Mesendoderm (in vitro differentiated cells): ENCODE measurements at regions not wholly inside any gene's neighbourhood (a gene's known extent, or its start where the extent isn't known, plus 50 kb on each side); places are given as distances from the start of the nearest gene placed in this dataset.

Experiments
- DNase-seq: peaks from one replicate; pipeline ENCODE4 v3.0.0; 2013
- H2AK5ac ChIP-seq: 2 replicates; pipeline ENCODE4 v1.6.1; 2013; ENCODE audit warnings: low read length, inconsistent platforms
- H2BK120ac ChIP-seq: 2 replicates; pipeline ENCODE4 v1.6.1; 2013; ENCODE audit warnings: low read depth, mild to moderate bottlenecking, low read length, moderate library complexity, mixed read lengths
- H2BK15ac ChIP-seq: replicated peaks from 2 replicates; pipeline ENCODE4 v1.6.1; 2013; ENCODE audit warnings: low read depth, mild to moderate bottlenecking, moderate library complexity
- H2BK5ac ChIP-seq: 2 replicates; pipeline ENCODE4 v1.6.1; 2013; ENCODE audit warnings: low read length, inconsistent platforms
- H3K18ac ChIP-seq: 2 replicates; pipeline ENCODE4 v1.6.1; 2013; ENCODE audit warnings: mild to moderate bottlenecking, low read length, mixed read lengths
- H3K23ac ChIP-seq: one replicate; pipeline ENCODE4 v1.6.1; 2013; ENCODE audit warnings: low read length
- H3K27ac ChIP-seq: 2 replicates; pipeline ENCODE4 v1.5.1; 2013; ENCODE audit warnings: low read depth, mild to moderate bottlenecking, inconsistent platforms, low read length, moderate library complexity
- H3K27me3 ChIP-seq: 2 replicates; pipeline ENCODE4 v1.6.1; 2013; ENCODE audit warnings: low read length, control low read depth, mild to moderate bottlenecking, inconsistent platforms; ENCODE audit not compliant: insufficient read depth, poor library complexity
- H3K36me3 ChIP-seq: 2 replicates; pipeline ENCODE4 v1.6.1; 2013; ENCODE audit warnings: low read length, inconsistent platforms; ENCODE audit not compliant: control insufficient read depth, insufficient read depth
- H3K4ac ChIP-seq: one replicate; pipeline ENCODE4 v1.6.1; 2013; ENCODE audit warnings: low read depth, mild to moderate bottlenecking, low read length, moderate library complexity
- H3K4me1 ChIP-seq: 2 replicates; pipeline ENCODE4 v1.6.1; 2013; ENCODE audit warnings: low read depth, low read length, inconsistent platforms; ENCODE audit not compliant: control insufficient read depth
- H3K4me2 ChIP-seq: 2 replicates; pipeline ENCODE4 v1.6.1; 2013; ENCODE audit warnings: low read length
- H3K4me3 ChIP-seq: 2 replicates; pipeline ENCODE4 v1.5.1; 2013; ENCODE audit warnings: mild to moderate bottlenecking, low read length
- H3K56ac ChIP-seq: one replicate; pipeline ENCODE4 v1.6.1; 2013; ENCODE audit warnings: low read length
- H3K79me1 ChIP-seq: 2 replicates; pipeline ENCODE4 v1.6.1; 2013; ENCODE audit warnings: low read length, inconsistent platforms
- H3K79me2 ChIP-seq: 2 replicates; pipeline ENCODE4 v1.6.1; 2013; ENCODE audit warnings: mild to moderate bottlenecking, low read length; ENCODE audit not compliant: control insufficient read depth, insufficient read depth
- H3K9ac ChIP-seq: 2 replicates; pipeline ENCODE4 v1.6.1; 2013; ENCODE audit warnings: low read length, inconsistent platforms
- H4K5ac ChIP-seq: one replicate; pipeline ENCODE4 v1.6.1; 2013; ENCODE audit warnings: low read length
- H4K8ac ChIP-seq: one replicate; pipeline ENCODE4 v1.6.1; 2013; ENCODE audit warnings: low read depth, mild to moderate bottlenecking, control low read depth, low read length, moderate library complexity
- WGBS: extraction: QIAGEN DNeasy Blood & Tissue Kit; methylation state at CpG from one replicate; pipeline ENCODE4 v1.1.7; 2013; ENCODE audit warnings: low lambda C conversion rate, missing lambda C conversion rate; ENCODE audit not compliant: insufficient coverage; ENCODE audit errors: extremely low coverage; 5-methylcytosine and 5-hydroxymethylcytosine counted together

GRCh38 chr3:59411186-59411585 lies 361.4 kb upstream of the CFAP20DC start:
- no CpG with 5 or more reads among the region's 2 CpGs for WGBS

GRCh38 chr3:59408047-59408624 lies 358.3 kb upstream of the CFAP20DC start:
- no peak overlapping the region for H3K56ac ChIP-seq
- no peak overlapping the region for H3K27ac ChIP-seq
- no CpG with 5 or more reads among the region's 2 CpGs for WGBS
- no peak overlapping the region for H3K4me3 ChIP-seq
- H3K9ac ChIP-seq = no peak overlapping the region
- H2AK5ac ChIP-seq = no peak overlapping the region
- H3K79me1 ChIP-seq = no peaks in the 10 kb centered on the region
- H3K36me3 ChIP-seq = no peaks in the 10 kb centered on the region
- H3K27me3 ChIP-seq = no peaks in the 10 kb centered on the region
- H2BK120ac ChIP-seq = no peak overlapping the region
- H4K8ac ChIP-seq = no peak overlapping the region
- H4K5ac ChIP-seq = no peak overlapping the region
- H3K4me2 ChIP-seq = no peak overlapping the region
- H2BK5ac ChIP-seq = no peak overlapping the region
- no peak overlapping the region for H3K23ac ChIP-seq
- no peaks in the 10 kb centered on the region for H3K79me2 ChIP-seq
- no peak overlapping the region for H3K4ac ChIP-seq
- H3K4me1 ChIP-seq = no peaks in the 10 kb centered on the region
- no peak overlapping the region for H2BK15ac ChIP-seq
- no peak for DNase-seq
- H3K18ac ChIP-seq = no peak overlapping the region

More at GRCh38 chr3:59411186-59411585, 361.4 kb upstream of the CFAP20DC start:
- Histone ChIP-seq H3K4me1 (no peaks in the 10 kb centered on the region), H3K27me3 (no peaks in the 10 kb centered on the region), H3K79me1 (no peaks in the 10 kb centered on the region), H4K8ac (no peak overlapping the region), H3K18ac (no peak overlapping the region), H3K23ac (no peak overlapping the region), H2BK15ac (no peak overlapping the region), H2BK120ac (no peak overlapping the region), H3K79me2 (no peaks in the 10 kb centered on the region), H4K5ac (no peak overlapping the region), H3K36me3 (no peaks in the 10 kb centered on the region), H2BK5ac (no peak overlapping the region), H3K4me3 (no peak overlapping the region), H3K27ac (no peak overlapping the region), H3K9ac (no peak overlapping the region), H3K4me2 (no peak overlapping the region), H3K4ac (no peak overlapping the region), H2AK5ac (no peak overlapping the region), H3K56ac (no peak overlapping the region)
- DNase-seq = no peak

- DNase-seq = no peak
- no CpG with 5 or more reads among the region's 5 CpGs for WGBS
- Histone ChIP-seq H2BK120ac (no peak overlapping the region), H3K56ac (no peak overlapping the region), H3K4ac (no peak overlapping the region), H4K8ac (no peak overlapping the region), H2BK15ac (no peak overlapping the region), H3K4me1 (no peaks in the 10 kb centered on the region), H3K4me3 (no peak overlapping the region), H3K18ac (no peak overlapping the region), H3K27ac (no peak overlapping the region), H3K27me3 (no peaks in the 10 kb centered on the region), H2BK5ac (no peak overlapping the region), H3K79me1 (no peaks in the 10 kb centered on the region), H3K36me3 (no peaks in the 10 kb centered on the region), H2AK5ac (no peak overlapping the region), H3K23ac (no peak overlapping the region), H4K5ac (no peak overlapping the region), H3K79me2 (no peaks in the 10 kb centered on the region), H3K9ac (no peak overlapping the region), H3K4me2 (no peak overlapping the region)
These were observed 357.6 kb upstream of the CFAP20DC start for GRCh38 chr3:59407425-59407824.

GRCh38 chr3:59406943-59407342 lies 357.1 kb upstream of the CFAP20DC start:
- no peak overlapping the region for H3K4ac ChIP-seq

DNA sequence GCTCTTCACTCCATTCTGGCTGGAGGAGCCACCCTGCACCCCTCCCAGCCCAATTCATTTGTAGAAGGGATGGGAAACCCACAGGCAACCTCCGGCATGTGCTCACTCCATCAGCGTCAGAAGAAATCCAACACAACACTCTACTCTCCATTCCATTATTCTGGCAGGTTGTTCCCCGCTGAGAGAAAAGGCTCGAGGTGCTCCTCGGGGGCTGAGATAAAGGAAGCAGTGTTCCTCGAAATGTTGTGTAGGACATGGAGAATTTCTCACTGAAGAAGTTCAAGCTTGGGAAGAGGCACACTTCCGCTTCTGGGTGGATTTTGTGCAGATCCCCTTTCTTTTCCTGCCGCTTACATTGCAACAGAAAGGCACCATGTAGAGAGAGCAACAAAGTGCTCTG lies 355.0 kb upstream of the CFAP20DC start:
- no peak overlapping the region for H3K27ac ChIP-seq
- H3K9ac ChIP-seq = no peak overlapping the region
- DNase-seq = no peak
- H3K79me2 ChIP-seq = no peaks in the 10 kb centered on the region
- H2AK5ac ChIP-seq = no peak overlapping the region
- no peak overlapping the region for H3K4me3 ChIP-seq
- H3K4me2 ChIP-seq = no peak overlapping the region
- H3K56ac ChIP-seq = no peak overlapping the region
- H2BK15ac ChIP-seq = no peak overlapping the region
- no peak overlapping the region for H2BK120ac ChIP-seq
- H3K4me1 ChIP-seq = no peaks in the 10 kb centered on the region
- H3K36me3 ChIP-seq = no peaks in the 10 kb centered on the region
- no peaks in the 10 kb centered on the region for H3K79me1 ChIP-seq
- H3K27me3 ChIP-seq = no peaks in the 10 kb centered on the region
- no peak overlapping the region for H2BK5ac ChIP-seq
- no peak overlapping the region for H3K4ac ChIP-seq
- H4K5ac ChIP-seq = no peak overlapping the region
- H4K8ac ChIP-seq = no peak overlapping the region
- H3K23ac ChIP-seq = no peak overlapping the region
- WGBS = no CpG with 5 or more reads among the region's 8 CpGs
- H3K18ac ChIP-seq = no peak overlapping the region

More at GRCh38 chr3:59406943-59407342, 357.1 kb upstream of the CFAP20DC start:
- Histone ChIP-seq H2BK15ac (no peak overlapping the region), H2BK5ac (no peak overlapping the region), H3K4me3 (no peak overlapping the region), H3K9ac (no peak overlapping the region), H3K4me1 (no peaks in the 10 kb centered on the region), H2BK120ac (no peak overlapping the region), H3K79me2 (no peaks in the 10 kb centered on the region), H2AK5ac (no peak overlapping the region), H3K27me3 (no peaks in the 10 kb centered on the region), H3K56ac (no peak overlapping the region), H4K5ac (no peak overlapping the region), H3K18ac (no peak overlapping the region), H3K27ac (no peak overlapping the region), H3K36me3 (no peaks in the 10 kb centered on the region), H3K23ac (no peak overlapping the region), H4K8ac (no peak overlapping the region), H3K79me1 (no peaks in the 10 kb centered on the region), H3K4me2 (no peak overlapping the region)
- WGBS = no CpG with 5 or more reads among the region's 2 CpGs
- no peak for DNase-seq

- no CpG with 5 or more reads among the region's 2 CpGs for WGBS
- Histone ChIP-seq H3K18ac (no peak overlapping the region), H4K5ac (no peak overlapping the region), H3K4me1 (no peaks in the 10 kb centered on the region), H4K8ac (no peak overlapping the region), H3K27me3 (no peaks in the 10 kb centered on the region), H2BK120ac (no peak overlapping the region), H3K4me2 (no peak overlapping the region), H3K79me1 (no peaks in the 10 kb centered on the region), H3K36me3 (no peaks in the 10 kb centered on the region), H2BK15ac (no peak overlapping the region), H3K23ac (no peak overlapping the region), H3K79me2 (no peaks in the 10 kb centered on the region), H3K56ac (no peak overlapping the region), H2BK5ac (no peak overlapping the region), H3K9ac (no peak overlapping the region), H3K4me3 (no peak overlapping the region), H2AK5ac (no peak overlapping the region), H3K27ac (no peak overlapping the region), H3K4ac (no peak overlapping the region)
- DNase-seq = no peak
These were observed 354.2 kb upstream of the CFAP20DC start for GRCh38 chr3:59404064-59404463.
